SJCRH30 (cell line): ENCODE measurements at regions not wholly inside any gene's neighbourhood (a gene's known extent, or its start where the extent isn't known, plus 50 kb on each side); places are given as distances from the start of the nearest gene placed in this dataset.

Experiments used
- DNase-seq, 2 experiments: peaks; one replicate each; pipeline ENCODE4 v3.0.0-alpha.2; 2015 to 2020
- H3K27ac ChIP-seq: fragments of 250-450 bp; sonication (Bioruptor Pico); 2 replicates; pipeline ENCODE4 v1.5.1; 2020; ENCODE audit warnings: mild to moderate bottlenecking, moderate library complexity
- H3K27me3 ChIP-seq: fragments of 250-450 bp; sonication (Bioruptor Pico); 2 replicates; pipeline ENCODE4 v1.5.1; 2020; ENCODE audit warnings: mild to moderate bottlenecking, moderate library complexity
- H3K36me3 ChIP-seq: fragments of 250-450 bp; sonication (Bioruptor Pico); 2 replicates; pipeline ENCODE4 v1.5.1; 2020; ENCODE audit warnings: mild to moderate bottlenecking, moderate library complexity
- H3K4me1 ChIP-seq: fragments of 250-450 bp; sonication (Bioruptor Pico); 2 replicates; pipeline ENCODE4 v1.5.1; 2020; ENCODE audit warnings: mild to moderate bottlenecking, moderate library complexity
- H3K4me3 ChIP-seq: fragments of 250-450 bp; sonication (Bioruptor Pico); 2 replicates; pipeline ENCODE4 v1.5.1; 2020; ENCODE audit warnings: mild to moderate bottlenecking, moderate library complexity
- H3K9me3 ChIP-seq: fragments of 250-450 bp; sonication (Bioruptor Pico); replicated peaks from 2 replicates; pipeline ENCODE4 v1.5.1; 2020; ENCODE audit warnings: mild to moderate bottlenecking, moderate library complexity

DNA sequence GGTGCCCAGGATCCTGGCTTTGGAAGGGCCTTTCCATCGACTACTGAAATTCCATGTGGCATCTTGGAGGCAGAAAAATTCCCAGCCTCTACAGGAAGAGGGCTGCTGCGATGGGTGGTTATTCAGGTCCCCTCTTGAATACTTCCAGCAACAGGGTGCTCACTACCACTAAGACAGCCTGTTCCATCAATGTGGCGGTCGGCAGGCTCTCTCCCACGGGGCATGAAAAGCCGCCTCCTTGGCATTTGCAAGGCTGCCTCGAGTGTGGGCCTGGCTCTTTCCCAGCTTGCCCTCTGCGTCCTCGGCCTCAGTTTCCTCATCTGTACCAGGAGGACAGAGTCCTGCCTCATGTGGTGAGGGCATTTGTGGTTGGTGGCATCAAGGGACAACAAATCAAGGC lies 62.4 kb downstream of the ADRA2C start:
- H3K36me3 ChIP-seq = no peaks in the 10 kb centered on the region
- no peak for DNase-seq
- no peaks in the 10 kb centered on the region for H3K9me3 ChIP-seq
- no peak overlapping the region for H3K4me3 ChIP-seq
- H3K4me1 ChIP-seq = peaks cover 54% of the 10 kb centered on the region
- no peaks in the 10 kb centered on the region for H3K27me3 ChIP-seq
- H3K27ac ChIP-seq = peak overlapping the region; percentile 100

DNA sequence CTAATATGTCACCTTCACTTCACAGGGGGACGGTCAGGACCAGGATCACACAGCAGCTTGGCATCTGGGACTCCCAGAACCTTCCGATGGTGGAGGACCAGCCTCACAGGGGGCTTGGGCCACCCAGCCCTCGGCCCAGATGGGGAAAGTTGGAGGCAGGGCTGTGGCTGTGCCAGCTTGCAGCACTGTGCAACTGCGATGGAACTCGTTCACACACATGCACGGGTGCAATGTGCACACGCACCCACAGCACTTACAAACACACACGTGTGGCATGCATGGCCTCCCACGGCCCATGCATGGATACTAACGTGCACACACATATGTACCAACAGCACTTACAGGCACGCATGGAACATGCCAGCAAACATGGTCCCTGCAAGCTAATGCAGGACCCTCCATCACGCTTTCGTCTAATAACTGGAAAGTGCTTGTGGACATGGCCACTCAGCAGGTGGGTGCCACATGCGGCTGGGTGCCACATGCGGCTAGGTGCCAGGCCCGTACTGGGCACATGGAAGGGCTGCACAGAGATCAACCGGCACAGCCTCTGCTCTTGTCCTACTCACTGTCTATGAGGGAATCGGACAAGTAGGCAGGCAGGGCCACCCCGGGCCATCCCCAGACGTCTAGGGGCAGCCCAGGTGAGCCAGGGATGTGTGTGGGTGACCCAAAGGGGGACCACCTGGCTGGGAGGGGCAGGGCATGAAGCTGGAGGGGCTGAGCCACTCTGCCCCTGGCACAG lies 63.2 kb downstream of the ADRA2C start:
- DNase-seq = no peak
- peaks cover 62% of the 10 kb centered on the region for H3K4me1 ChIP-seq
- H3K36me3 ChIP-seq = no peaks in the 10 kb centered on the region
- no peak overlapping the region for H3K4me3 ChIP-seq
- peak overlapping the region; percentile 100 for H3K27ac ChIP-seq
- H3K27me3 ChIP-seq = no peaks in the 10 kb centered on the region
- no peaks in the 10 kb centered on the region for H3K9me3 ChIP-seq

DNA sequence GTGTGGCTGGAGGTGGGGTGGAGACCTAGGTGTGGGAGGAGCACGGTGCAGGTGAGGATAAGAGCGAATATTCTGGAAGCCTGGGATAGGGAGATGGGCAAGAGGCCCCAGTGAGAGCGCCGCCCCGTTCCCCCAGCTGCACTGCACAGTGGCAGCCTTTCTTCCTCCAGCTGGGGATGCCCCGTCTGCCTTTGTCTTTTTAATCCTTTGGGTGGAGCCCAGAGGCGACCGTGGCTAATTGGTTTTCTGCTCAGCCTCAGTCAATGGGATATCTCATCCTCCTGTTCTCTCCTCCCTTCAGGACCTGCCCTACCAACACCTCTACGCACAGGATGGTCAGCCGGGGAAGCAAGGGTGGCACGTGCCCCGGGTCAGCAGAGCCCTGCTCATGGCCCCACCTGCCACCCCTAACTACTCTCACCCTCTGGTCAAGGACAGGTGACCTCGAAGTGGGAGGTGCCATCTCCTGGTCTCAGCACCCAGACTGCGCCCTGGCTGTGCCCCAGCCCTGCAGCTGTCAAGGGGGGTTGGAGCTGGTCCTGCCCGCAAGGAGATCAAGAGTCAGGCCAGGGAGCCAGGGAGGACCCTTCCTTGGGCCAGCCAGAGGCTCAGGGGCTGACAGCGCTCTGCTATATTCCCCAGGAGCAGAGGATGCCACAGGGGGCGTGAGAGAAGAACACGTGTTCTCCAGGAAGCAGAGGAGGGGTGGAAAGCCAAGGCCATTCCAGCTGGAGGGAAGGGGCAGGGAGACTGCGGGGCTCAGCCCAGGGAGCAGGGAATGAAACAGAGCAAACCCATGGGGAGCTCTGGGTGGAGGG lies 64.0 kb downstream of the ADRA2C start:
- Histone ChIP-seq H3K27me3 (no peaks in the 10 kb centered on the region), H3K9me3 (no peaks in the 10 kb centered on the region), H3K27ac (peak overlapping the region; percentile 100), H3K36me3 (no peaks in the 10 kb centered on the region), H3K4me1 (peaks cover 70% of the 10 kb centered on the region), H3K4me3 (no peak overlapping the region)
- DNase-seq = peak; percentile 96 to 99

- Histone ChIP-seq H3K27ac (peak overlapping the region; percentile 100), H3K4me1 (peaks cover 78% of the 10 kb centered on the region), H3K27me3 (no peaks in the 10 kb centered on the region), H3K36me3 (no peaks in the 10 kb centered on the region), H3K4me3 (no peak overlapping the region), H3K9me3 (no peaks in the 10 kb centered on the region)
- peak; percentile 89 to 95 for DNase-seq
Measured at GRCh38 chr4:3830774-3831528, 64.8 kb downstream of the ADRA2C start.

GRCh38 chr4:3831529-3832150 lies 65.5 kb downstream of the ADRA2C start:
- H3K4me3 ChIP-seq = no peak overlapping the region
- no peak for DNase-seq
- H3K36me3 ChIP-seq = no peaks in the 10 kb centered on the region
- no peaks in the 10 kb centered on the region for H3K27me3 ChIP-seq
- H3K4me1 ChIP-seq = peaks cover 84% of the 10 kb centered on the region
- peak overlapping the region; percentile 100 for H3K27ac ChIP-seq
- H3K9me3 ChIP-seq = no peaks in the 10 kb centered on the region

DNA sequence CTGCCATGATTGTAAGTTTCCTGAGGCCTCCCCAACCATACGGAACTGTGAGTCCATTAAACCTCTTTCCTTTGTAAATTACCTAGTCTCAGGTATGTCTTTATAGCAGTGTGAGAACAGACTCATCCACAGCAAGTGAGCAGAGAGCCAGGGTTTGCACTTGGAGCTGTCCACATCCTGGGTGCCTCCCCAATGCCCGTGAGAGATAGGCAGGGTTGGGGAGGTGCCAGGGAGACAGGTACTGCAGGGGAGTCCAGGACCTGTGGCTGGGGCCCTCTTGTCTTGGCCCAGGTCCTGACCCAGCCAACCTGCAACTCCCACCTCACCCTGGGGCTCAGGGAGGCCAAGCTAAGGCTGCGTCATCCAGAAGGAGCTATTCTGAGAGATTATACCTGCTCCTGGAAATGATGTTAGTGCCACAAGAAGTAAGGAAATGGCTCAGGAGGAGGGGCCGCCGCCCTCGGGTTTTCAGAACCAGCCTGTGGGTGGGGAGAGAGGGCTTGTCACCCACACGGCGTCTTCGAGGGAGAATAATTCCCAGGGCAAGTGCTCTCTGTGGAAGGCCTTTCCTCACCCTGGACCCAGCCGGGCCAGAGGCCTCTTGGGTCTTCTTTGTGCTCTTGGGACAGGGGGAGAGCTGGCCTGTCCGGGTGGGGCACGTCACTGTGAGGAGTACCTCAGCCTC lies 66.5 kb downstream of the ADRA2C start:
- H3K36me3 ChIP-seq = no peaks in the 10 kb centered on the region
- no peak overlapping the region for H3K4me3 ChIP-seq
- no peak overlapping the region for H3K27ac ChIP-seq
- H3K4me1 ChIP-seq = peaks cover 78% of the 10 kb centered on the region
- H3K9me3 ChIP-seq = no peaks in the 10 kb centered on the region
- DNase-seq = no peak
- no peaks in the 10 kb centered on the region for H3K27me3 ChIP-seq

- Histone ChIP-seq H3K27ac (no peak overlapping the region), H3K9me3 (no peaks in the 10 kb centered on the region), H3K4me3 (peak overlapping the region; percentile 41; the same call in 1 of the 2 replicates), H3K4me1 (peaks cover 70% of the 10 kb centered on the region), H3K27me3 (no peaks in the 10 kb centered on the region), H3K36me3 (no peaks in the 10 kb centered on the region)
- no peak for DNase-seq
Measured at GRCh38 chr4:3833326-3833989, 67.3 kb downstream of the ADRA2C start.

- peak; percentile 58 to 75 for DNase-seq
- Histone ChIP-seq H3K4me1 (peaks cover 62% of the 10 kb centered on the region), H3K36me3 (no peaks in the 10 kb centered on the region), H3K4me3 (peak overlapping the region; percentile 41), H3K9me3 (no peaks in the 10 kb centered on the region), H3K27ac (peak overlapping the region; percentile 12), H3K27me3 (no peaks in the 10 kb centered on the region)
Measured at GRCh38 chr4:3834186-3834662, 68.0 kb downstream of the ADRA2C start.

DNA sequence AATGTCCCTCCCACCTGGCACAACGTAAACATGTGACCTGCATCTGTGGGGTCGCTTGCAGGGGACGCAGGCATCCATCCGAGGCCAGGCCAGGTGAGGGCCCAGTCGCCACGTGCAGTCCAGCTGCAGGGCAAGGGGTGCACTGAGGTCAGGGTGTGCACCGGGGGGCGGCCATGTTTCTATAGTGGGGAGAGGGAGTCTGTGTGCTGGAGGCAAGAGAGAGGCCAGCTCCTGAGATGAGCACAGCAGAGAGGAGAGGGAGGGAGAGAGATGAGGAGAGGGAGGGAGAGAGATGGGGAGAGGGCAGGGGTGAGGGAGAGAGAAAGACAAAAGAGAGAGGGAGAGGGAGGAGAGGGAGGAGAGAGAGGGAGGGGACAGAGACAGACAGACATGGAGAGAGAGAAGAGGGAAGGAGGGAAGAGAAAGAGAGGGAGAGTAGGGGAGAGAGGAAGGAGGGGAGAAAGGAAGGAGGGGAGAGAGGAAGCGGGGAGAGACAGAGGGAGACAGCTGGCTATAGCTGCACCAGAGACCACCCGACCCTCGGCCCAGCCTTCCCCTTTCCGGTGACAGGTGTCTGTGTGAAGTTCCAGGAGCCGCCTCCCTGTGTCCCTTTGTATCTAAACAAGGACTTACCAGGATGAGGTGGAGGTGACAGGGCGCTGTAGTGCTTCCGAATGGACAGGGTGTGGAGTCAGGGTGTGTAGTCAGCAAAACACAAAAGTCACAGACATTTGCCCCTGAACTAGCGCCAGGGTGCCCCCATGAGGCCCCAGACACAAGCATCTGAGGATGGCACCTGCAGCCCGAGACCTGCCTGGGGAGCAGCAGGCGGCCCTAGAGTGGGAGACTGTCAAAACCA lies 68.7 kb downstream of the ADRA2C start:
- peak; percentile 44 to 72 for DNase-seq
- peak overlapping the region; percentile 12 for H3K27ac ChIP-seq
- no peaks in the 10 kb centered on the region for H3K9me3 ChIP-seq
- no peaks in the 10 kb centered on the region for H3K27me3 ChIP-seq
- peaks cover 55% of the 10 kb centered on the region for H3K4me1 ChIP-seq
- peak overlapping the region; percentile 41 for H3K4me3 ChIP-seq
- no peaks in the 10 kb centered on the region for H3K36me3 ChIP-seq

DNA sequence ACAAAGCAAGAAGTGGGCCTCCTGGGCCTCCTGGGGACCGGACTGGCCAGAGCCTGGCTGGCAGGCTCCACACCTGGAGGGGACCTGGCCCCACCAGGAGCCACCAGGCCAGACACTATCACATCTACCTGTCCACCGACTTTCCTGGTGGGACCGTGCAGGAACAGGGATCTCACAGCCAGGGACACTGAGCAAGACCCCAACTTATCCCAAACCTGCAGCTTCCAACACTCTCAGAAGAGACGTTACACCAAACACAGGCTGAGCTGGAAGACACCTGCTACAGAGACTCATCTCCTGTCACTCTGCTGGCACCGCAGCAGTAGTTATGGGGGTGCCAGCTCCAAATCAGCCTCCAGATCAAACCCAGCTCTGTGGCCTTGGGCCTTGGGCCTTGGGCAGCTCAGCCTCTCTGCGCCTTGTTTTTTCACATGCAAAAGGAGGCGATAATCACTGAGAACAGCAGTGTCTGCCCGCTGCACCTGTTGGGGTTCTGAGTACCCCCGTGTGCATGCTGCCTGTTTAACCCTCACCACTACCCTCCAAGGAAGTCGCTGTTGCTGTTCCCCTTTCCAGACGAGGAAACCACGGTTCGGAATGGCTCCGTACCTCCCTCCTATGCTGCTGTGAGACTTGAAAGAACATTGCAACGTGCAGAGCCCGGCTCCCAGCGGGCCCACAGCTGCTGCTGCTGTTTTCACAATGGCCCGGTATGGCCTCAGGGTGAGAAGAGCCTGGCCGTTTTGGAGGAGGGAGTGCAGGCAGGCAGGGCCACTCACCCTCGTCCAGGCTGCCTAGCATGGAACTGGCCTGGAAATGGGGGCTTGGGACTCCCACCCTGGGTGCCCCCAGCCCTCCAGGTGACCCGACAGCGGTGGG lies 69.6 kb downstream of the ADRA2C start:
- Histone ChIP-seq H3K27ac (peak overlapping the region; percentile 3; the same call in 1 of the 2 replicates), H3K4me3 (no peak overlapping the region), H3K36me3 (no peaks in the 10 kb centered on the region), H3K27me3 (no peaks in the 10 kb centered on the region), H3K4me1 (peaks cover 48% of the 10 kb centered on the region), H3K9me3 (no peaks in the 10 kb centered on the region)
- peak; percentile 63 to 80 for DNase-seq

GRCh38 chr4:3836406-3836755 lies 70.2 kb downstream of the ADRA2C start:
- no peak overlapping the region for H3K27ac ChIP-seq
- no peaks in the 10 kb centered on the region for H3K27me3 ChIP-seq
- no peaks in the 10 kb centered on the region for H3K36me3 ChIP-seq
- no peak for DNase-seq
- no peaks in the 10 kb centered on the region for H3K9me3 ChIP-seq
- peaks cover 42% of the 10 kb centered on the region for H3K4me1 ChIP-seq
- H3K4me3 ChIP-seq = no peak overlapping the region
